Ovary (tissue), 3 donors: ENCODE measurements at regions not wholly inside any gene's neighbourhood (a gene's known extent, or its start where the extent isn't known, plus 50 kb on each side); places are given as distances from the start of the nearest gene placed in this dataset.
"Not testable (repeated sequence)": the region's sequence is repeated elsewhere in the genome, so short reads cannot be mapped to it uniquely, and the experiment has no call there.

Experiments used
- CTCF ChIP-seq, 3 donors: fragments of 450-650 bp in 2 of 3; fragments of 200-600 bp in 1 of 3; IDR thresholded peaks; one replicate each; pipeline versions ENCODE4 v1.5.1 to v1.8.0; 2016 to 2022; ENCODE audit warnings: antibody characterized with exemption in 3 of 3, mild to moderate bottlenecking in 1 of 3
- EP300 ChIP-seq: sonication (generic); formaldehyde crosslinking; IDR thresholded peaks from one replicate; pipeline ENCODE4 v1.6.1; 2017; ENCODE audit warnings: antibody characterized with exemption
- POLR2A ChIP-seq: fragments of 450-650 bp; IDR thresholded peaks from one replicate; pipeline ENCODE4 v1.6.1; 2017; ENCODE audit warnings: antibody characterized with exemption, mild to moderate bottlenecking, moderate library complexity
- donor health status: DM: no; HTN: no; CAD: no.

GRCh38 chr4:100608651-100609050 lies 90.8 kb upstream of the EMCN start:
- not testable (repeated sequence) for TF ChIP-seq CTCF (IDR thresholded peaks at IDR 0.05); EP300; POLR2A
